ENCODE measurements at regions not wholly inside any gene's neighbourhood (a gene's known extent, or its start where the extent isn't known, plus 50 kb on each side); places are given as distances from the start of the nearest gene placed in this dataset.

DNA sequence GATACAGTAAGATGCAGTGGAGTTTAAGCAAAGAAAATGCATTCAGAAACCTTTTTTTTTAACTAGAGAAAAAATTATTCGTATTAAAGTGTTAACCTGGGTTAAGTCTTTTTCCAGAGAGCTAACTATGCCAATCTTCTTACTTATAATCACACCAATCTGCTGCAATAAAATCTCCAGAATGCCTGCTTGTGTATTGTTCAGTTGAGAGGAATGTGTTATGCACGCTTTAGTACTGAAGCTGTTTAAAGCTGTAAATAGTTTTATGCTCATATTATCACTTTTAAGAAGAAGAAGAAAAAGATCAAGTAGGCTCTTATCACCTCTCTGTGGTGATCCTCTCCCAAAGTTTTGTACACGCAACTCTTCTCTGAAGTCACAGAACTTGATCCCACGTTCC, 528.7 kb downstream of the RFC3 start:
- no peaks in the 10 kb centered on the region for H3K9me3 ChIP-seq (ENCODE audit: control insufficient read depth in 2 of 2, insufficient read depth in 1 of 2, low read length in 1 of 2)
- no peaks in the 10 kb centered on the region for H3K27me3 ChIP-seq (ENCODE audit: control insufficient read depth in 2 of 2, insufficient read depth in 1 of 2, low read length in 1 of 2)
- no peaks in the 10 kb centered on the region for H3K36me3 ChIP-seq (ENCODE audit: control insufficient read depth in 2 of 2, insufficient read depth in 2 of 2, low read length in 1 of 2)
- WGBS: 86% methylated on average over 4 of the region's 4 CpGs
- H3K4me1 ChIP-seq (ENCODE audit: control insufficient read depth in 2 of 2, insufficient read depth in 2 of 2, low read length in 2 of 2): no peaks in the 10 kb centered on the region
- no peak overlapping the region for H3K27ac ChIP-seq (ENCODE audit: low read depth in 1 of 2, low read length in 1 of 2)
- no peak overlapping the region for H3K4me3 ChIP-seq (ENCODE audit: low read length in 2 of 2)
- DNase-seq (ENCODE audit: low read depth in 6 of 9, low spot score in 9 of 9): no peak

DNA sequence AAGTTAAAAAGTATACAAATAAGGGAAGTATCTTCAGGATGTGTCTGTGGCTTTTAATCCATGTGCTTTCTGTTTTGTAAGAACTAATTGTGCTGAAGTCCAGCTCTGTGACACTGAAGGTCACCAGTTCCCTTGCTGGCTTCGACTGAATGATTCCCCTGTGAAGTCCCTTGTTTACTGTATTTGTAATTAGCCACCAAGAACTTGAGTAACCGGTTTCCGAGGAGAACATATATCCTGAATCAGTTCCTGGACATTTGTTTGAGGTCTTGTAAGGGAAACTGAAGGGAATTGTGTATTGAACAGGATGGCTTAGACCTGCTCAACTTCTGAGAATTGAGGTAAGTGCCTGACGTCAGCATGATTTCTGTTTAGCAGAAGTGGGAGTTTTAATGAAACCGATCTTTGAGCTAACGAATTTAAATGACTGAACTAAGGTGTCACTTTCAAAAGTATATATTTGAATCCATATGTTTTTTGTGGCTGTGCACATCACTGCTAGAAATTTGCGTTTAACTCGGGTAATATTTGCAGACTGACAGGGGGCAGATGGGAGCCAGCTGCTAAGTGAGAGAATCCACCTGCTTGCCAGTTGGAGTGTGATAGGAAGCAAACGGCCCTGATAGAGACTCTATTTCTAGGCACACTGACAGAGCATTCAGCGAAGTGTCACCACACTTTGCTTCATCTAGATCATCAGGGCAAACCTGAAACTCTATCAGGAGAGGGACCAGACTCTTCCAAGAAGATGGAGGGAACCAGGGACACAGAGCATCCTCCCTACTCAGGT, 530.0 kb downstream of the RFC3 start:
- 84% methylated on average over 10 of the region's 10 CpGs for WGBS
- Histone ChIP-seq H3K36me3 (ENCODE audit: control insufficient read depth in 2 of 2, insufficient read depth in 2 of 2, low read length in 1 of 2) (no peaks in the 10 kb centered on the region), H3K4me1 (ENCODE audit: control insufficient read depth in 2 of 2, insufficient read depth in 2 of 2, low read length in 2 of 2) (no peaks in the 10 kb centered on the region), H3K27ac (ENCODE audit: low read depth in 1 of 2, low read length in 1 of 2) (no peak overlapping the region), H3K9me3 (ENCODE audit: control insufficient read depth in 2 of 2, insufficient read depth in 1 of 2, low read length in 1 of 2) (no peaks in the 10 kb centered on the region), H3K4me3 (ENCODE audit: low read length in 2 of 2) (no peak overlapping the region), H3K27me3 (ENCODE audit: control insufficient read depth in 2 of 2, insufficient read depth in 1 of 2, low read length in 1 of 2) (no peaks in the 10 kb centered on the region)
- DNase-seq (ENCODE audit: low read depth in 6 of 9, low spot score in 9 of 9): no peak

DNA sequence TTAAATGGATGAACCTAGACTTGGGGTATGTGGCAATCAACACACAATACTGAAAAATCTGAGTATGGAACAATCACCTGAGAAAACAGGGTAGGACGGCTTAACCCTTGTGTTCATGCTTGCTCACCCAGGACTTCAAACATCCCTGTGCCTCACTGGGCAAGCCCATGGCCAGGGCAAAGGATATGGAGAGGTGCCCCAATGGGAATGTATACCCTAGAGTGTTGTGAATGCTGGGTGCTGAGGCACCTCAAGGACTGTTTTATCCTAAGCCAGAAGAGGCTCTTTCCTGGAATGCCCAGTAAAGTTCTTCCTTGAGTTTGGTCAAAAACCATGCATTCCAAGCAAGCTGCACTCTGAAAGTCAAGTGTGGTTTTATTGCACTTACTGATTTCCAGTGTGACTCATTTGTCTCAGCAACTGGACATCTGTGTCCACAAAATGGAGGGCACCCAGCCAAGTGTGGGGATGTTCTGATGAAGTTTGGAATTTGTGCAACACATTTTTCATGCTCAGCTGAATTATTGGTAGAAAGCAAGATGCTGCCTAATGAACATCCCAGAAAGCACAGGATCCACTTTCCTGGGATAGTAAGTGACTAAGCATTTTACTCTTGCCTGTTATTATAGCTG, 531.3 kb downstream of the RFC3 start:
- no peaks in the 10 kb centered on the region for H3K27me3 ChIP-seq (ENCODE audit: control insufficient read depth in 2 of 2, insufficient read depth in 1 of 2, low read length in 1 of 2)
- H3K36me3 ChIP-seq (ENCODE audit: control insufficient read depth in 2 of 2, insufficient read depth in 2 of 2, low read length in 1 of 2): no peaks in the 10 kb centered on the region
- no peak overlapping the region for H3K27ac ChIP-seq (ENCODE audit: low read depth in 1 of 2, low read length in 1 of 2)
- no peaks in the 10 kb centered on the region for H3K4me1 ChIP-seq (ENCODE audit: control insufficient read depth in 2 of 2, insufficient read depth in 2 of 2, low read length in 2 of 2)
- 96% methylated on average over 1 of the region's 1 CpG for WGBS
- no peak overlapping the region for H3K4me3 ChIP-seq (ENCODE audit: low read length in 2 of 2)
- H3K9me3 ChIP-seq (ENCODE audit: control insufficient read depth in 2 of 2, insufficient read depth in 1 of 2, low read length in 1 of 2): no peaks in the 10 kb centered on the region
- no peak for DNase-seq (ENCODE audit: low read depth in 6 of 9, low spot score in 9 of 9)

DNA sequence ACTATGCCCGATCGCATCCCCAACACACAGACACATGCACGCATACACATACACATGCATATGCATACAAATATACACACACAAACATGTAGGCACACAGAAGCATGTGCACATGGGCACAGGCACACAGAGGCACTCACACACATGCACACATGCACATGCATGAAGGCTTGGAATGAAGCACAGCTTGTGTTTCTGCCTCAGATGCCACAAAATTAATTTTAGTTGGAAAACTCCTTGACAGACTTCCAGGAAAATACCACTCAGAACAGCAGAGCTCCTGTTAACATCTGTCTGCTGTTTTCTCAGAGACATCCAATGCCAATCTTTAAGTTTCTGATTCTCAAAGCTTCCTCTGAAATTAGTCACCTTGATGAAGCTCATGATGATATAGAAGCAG, 532.7 kb downstream of the RFC3 start:
- no peaks in the 10 kb centered on the region for H3K36me3 ChIP-seq (ENCODE audit: control insufficient read depth in 2 of 2, insufficient read depth in 2 of 2, low read length in 1 of 2)
- no peak overlapping the region for H3K4me3 ChIP-seq (ENCODE audit: low read length in 2 of 2)
- 96% methylated on average over 3 of the region's 3 CpGs for WGBS
- no peak for DNase-seq (ENCODE audit: low read depth in 6 of 9, low spot score in 9 of 9)
- no peaks in the 10 kb centered on the region for H3K9me3 ChIP-seq (ENCODE audit: control insufficient read depth in 2 of 2, insufficient read depth in 1 of 2, low read length in 1 of 2)
- H3K27me3 ChIP-seq (ENCODE audit: control insufficient read depth in 2 of 2, insufficient read depth in 1 of 2, low read length in 1 of 2): no peaks in the 10 kb centered on the region
- H3K27ac ChIP-seq (ENCODE audit: low read depth in 1 of 2, low read length in 1 of 2): no peak overlapping the region
- no peaks in the 10 kb centered on the region for H3K4me1 ChIP-seq (ENCODE audit: control insufficient read depth in 2 of 2, insufficient read depth in 2 of 2, low read length in 2 of 2)

DNA sequence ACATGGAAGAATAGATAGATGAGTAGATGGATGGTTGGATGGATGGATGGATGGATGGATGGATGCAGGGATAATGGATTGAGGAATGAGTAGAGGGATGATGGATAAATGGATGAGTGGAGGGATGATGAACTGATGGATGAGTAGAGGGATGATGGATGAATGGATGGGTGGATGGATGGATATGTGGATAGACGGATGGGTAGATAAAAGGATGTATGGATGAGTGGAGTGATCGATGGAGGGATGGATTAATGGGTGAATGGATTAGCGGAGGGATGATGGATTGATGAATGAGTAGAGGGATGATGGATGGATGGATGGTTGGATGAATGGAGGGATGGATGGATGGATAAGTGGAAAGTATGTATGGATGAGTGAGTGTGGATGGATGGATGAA, 533.2 kb downstream of the RFC3 start:
- Histone ChIP-seq H3K27ac (ENCODE audit: low read depth in 1 of 2, low read length in 1 of 2) (no peak overlapping the region), H3K27me3 (ENCODE audit: control insufficient read depth in 2 of 2, insufficient read depth in 1 of 2, low read length in 1 of 2) (no peaks in the 10 kb centered on the region), H3K4me3 (ENCODE audit: low read length in 2 of 2) (no peak overlapping the region), H3K36me3 (ENCODE audit: control insufficient read depth in 2 of 2, insufficient read depth in 2 of 2, low read length in 1 of 2) (no peaks in the 10 kb centered on the region), H3K9me3 (ENCODE audit: control insufficient read depth in 2 of 2, insufficient read depth in 1 of 2, low read length in 1 of 2) (no peaks in the 10 kb centered on the region), H3K4me1 (ENCODE audit: control insufficient read depth in 2 of 2, insufficient read depth in 2 of 2, low read length in 2 of 2) (no peaks in the 10 kb centered on the region)
- WGBS: 97% methylated on average over 3 of the region's 3 CpGs
- no peak for DNase-seq (ENCODE audit: low read depth in 6 of 9, low spot score in 9 of 9)

DNA sequence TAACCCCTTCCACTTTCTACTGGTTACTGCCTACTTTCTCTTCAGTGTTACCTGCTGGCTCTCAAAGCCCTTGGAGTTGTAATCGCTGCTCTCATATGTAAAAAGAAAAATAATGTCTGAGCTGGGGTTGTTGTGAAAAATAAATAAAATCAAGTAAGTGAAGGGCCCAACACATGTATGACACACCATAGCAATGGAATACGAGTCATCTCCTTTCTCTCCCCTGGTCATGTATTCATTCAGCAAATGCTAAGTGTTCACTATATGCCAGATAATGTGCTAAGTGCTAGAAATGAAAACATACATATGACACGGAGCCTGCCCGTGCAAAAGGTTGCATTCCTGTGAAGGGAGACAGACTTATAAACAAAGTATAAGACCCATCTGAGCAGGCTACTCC, 535.0 kb downstream of the RFC3 start:
- Histone ChIP-seq H3K36me3 (ENCODE audit: control insufficient read depth in 2 of 2, insufficient read depth in 2 of 2, low read length in 1 of 2) (no peaks in the 10 kb centered on the region), H3K4me3 (ENCODE audit: low read length in 2 of 2) (no peak overlapping the region), H3K27me3 (ENCODE audit: control insufficient read depth in 2 of 2, insufficient read depth in 1 of 2, low read length in 1 of 2) (no peaks in the 10 kb centered on the region), H3K9me3 (ENCODE audit: control insufficient read depth in 2 of 2, insufficient read depth in 1 of 2, low read length in 1 of 2) (peaks cover 0 to 2% of the 10 kb centered on the region in 2 donors), H3K27ac (ENCODE audit: low read depth in 1 of 2, low read length in 1 of 2) (no peak overlapping the region), H3K4me1 (ENCODE audit: control insufficient read depth in 2 of 2, insufficient read depth in 2 of 2, low read length in 2 of 2) (no peaks in the 10 kb centered on the region)
- WGBS: 96% methylated on average over 4 of the region's 4 CpGs
- DNase-seq (ENCODE audit: low read depth in 6 of 9, low spot score in 9 of 9): no peak

DNA sequence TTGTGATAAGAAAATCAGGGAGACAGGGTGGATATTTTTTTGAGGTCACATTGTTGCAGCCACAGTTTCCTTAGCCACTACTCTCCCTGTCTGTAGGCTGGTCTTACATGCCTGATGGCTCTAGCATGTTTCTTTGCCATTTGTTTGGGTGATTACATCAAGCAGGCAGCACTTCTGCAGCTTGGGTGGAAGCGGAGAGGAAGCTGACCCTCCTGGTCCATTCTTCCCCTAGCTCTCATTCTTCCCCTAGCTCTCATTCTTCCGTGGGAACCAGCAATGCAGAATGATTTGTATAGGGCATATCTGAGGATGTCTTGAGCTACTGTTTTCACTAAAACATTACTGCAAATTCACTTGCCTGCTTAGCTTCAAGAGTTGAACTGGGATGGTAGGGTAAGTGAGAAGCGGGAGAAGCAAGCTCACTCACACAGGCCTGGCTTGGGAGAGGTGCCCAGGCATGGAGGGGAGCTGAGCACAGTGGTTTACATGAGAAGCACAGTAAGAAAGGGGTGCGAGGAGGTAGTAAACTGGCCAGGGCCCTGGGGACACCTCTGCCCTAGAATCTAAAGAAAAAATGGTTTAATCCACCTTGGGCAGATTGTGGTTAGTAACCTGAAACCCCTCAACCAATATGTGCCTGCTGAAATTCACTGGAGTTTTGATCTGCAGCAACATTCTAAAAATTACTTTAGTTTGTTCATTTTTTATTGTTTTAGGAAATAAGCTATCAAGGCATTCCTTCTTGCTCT, 538.9 kb downstream of the RFC3 start:
- peaks cover 0 to 2% of the 10 kb centered on the region in 2 donors for H3K9me3 ChIP-seq (ENCODE audit: control insufficient read depth in 2 of 2, insufficient read depth in 1 of 2, low read length in 1 of 2)
- H3K36me3 ChIP-seq (ENCODE audit: control insufficient read depth in 2 of 2, insufficient read depth in 2 of 2, low read length in 1 of 2): no peaks in the 10 kb centered on the region
- no peak for DNase-seq (ENCODE audit: low read depth in 6 of 9, low spot score in 9 of 9)
- H3K4me3 ChIP-seq (ENCODE audit: low read length in 2 of 2): no peak overlapping the region
- no peaks in the 10 kb centered on the region for H3K27me3 ChIP-seq (ENCODE audit: control insufficient read depth in 2 of 2, insufficient read depth in 1 of 2, low read length in 1 of 2)
- no peaks in the 10 kb centered on the region for H3K4me1 ChIP-seq (ENCODE audit: control insufficient read depth in 2 of 2, insufficient read depth in 2 of 2, low read length in 2 of 2)
- H3K27ac ChIP-seq (ENCODE audit: low read depth in 1 of 2, low read length in 1 of 2): no peak overlapping the region
- WGBS: 71% methylated on average over 4 of the region's 4 CpGs

DNA sequence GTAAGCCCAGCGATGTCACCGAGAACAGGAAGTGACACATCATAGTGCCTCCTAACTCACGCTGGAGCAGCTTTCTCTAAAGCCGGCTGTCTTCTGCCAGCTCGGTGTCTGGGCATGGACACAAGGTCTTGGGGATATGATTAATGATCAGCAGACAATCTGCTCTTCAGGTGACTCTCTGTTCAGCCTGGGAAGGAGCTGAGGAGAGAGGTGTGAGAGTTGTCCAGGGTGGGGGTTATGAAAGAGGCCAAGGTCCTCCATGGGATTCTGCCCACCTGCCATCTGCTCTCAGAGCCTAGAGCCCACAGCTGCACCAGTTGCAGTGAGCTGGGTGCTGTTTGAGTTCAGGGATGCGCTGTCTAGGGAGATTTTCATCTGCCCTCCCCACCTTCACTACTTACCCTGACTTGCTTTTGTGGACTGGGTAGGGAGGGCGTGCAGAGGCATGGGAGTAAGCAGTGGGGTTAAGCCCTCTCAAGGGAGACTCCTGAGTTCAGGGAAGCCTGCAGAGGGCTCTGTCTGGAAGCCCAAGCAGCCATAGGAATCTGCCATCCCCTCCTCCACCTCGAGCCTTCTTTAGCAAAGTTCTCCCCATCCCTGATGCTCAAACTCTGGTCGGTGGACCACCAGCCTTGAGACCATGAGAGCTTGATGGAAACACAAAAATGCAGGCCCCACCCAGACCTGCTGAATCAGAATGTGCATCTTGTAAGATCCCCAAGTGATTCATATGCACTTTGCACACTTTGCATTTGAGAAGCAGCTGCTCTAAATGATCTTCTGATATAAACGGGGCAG, 539.7 kb downstream of the RFC3 start:
- no peak overlapping the region for H3K4me3 ChIP-seq (ENCODE audit: low read length in 2 of 2)
- no peaks in the 10 kb centered on the region for H3K27me3 ChIP-seq (ENCODE audit: control insufficient read depth in 2 of 2, insufficient read depth in 1 of 2, low read length in 1 of 2)
- 59% methylated on average over 10 of the region's 10 CpGs for WGBS
- H3K9me3 ChIP-seq (ENCODE audit: control insufficient read depth in 2 of 2, insufficient read depth in 1 of 2, low read length in 1 of 2): peaks cover 0 to 2% of the 10 kb centered on the region in 2 donors
- no peak for DNase-seq (ENCODE audit: low read depth in 6 of 9, low spot score in 9 of 9)
- H3K4me1 ChIP-seq (ENCODE audit: control insufficient read depth in 2 of 2, insufficient read depth in 2 of 2, low read length in 2 of 2): no peaks in the 10 kb centered on the region
- H3K36me3 ChIP-seq (ENCODE audit: control insufficient read depth in 2 of 2, insufficient read depth in 2 of 2, low read length in 1 of 2): no peaks in the 10 kb centered on the region
- no peak overlapping the region for H3K27ac ChIP-seq (ENCODE audit: low read depth in 1 of 2, low read length in 1 of 2)

Measured in thymus (tissue), 11 donors.